NCI-H82 treated with DMSO at 0.1 percent for 48 hours (cell line): ENCODE measurements at regions not wholly inside any gene's neighbourhood (a gene's known extent, or its start where the extent isn't known, plus 50 kb on each side); places are given as distances from the start of the nearest gene placed in this dataset.
"Not testable (repeated sequence)": the region's sequence is repeated elsewhere in the genome, so short reads cannot be mapped to it uniquely, and the experiment has no call there.

ENCODE experiments used
- DNase-seq: peaks from one replicate; lab custom pipeline; 2025; ENCODE audit not compliant: unreplicated experiment; lab: John Stamatoyannopoulos, UW

DNA sequence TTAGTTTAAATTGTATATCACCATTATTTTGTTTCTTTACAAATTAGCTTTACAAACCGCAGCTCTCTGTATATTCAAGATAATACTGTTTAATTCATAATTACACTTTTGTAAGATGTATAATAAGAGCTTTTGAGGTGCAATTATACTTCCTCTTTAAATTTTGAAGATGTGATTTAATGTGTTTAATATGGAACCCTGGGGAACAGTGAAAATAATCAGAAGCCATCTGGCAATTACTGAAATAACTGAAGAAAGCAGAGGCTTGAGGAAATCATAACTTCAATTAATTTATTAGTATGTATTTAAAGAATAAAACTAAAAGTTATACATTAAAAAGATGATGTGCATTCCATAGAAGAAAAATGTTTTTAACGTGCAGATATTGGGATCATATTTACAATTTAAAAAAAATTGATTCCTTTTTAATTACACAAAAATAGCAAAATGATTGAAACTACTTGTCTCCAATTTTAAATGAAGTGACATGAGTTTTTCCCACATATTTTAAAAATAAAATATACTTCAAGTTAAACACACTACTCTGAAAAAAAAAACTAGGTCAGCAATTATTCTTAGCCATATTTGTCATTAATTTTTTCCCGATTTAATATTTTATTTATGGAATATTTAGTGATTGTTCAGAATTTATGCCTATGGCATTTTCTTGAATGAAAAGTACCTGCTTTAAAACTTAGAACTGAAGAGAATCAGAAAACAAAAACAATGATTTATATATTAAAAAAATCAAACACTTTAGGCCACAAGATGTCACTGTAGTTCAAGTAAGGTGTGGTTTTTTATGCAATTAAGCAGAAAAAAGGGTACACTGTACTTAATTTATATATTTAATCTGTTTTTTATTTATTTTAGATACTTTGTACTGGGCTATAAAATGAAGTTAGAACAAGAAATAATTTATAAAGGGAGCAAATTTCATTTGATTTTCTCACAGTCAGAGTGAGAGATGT is 942.7 kb upstream of the NDST4 start:
- DNase-seq: no peak

DNA sequence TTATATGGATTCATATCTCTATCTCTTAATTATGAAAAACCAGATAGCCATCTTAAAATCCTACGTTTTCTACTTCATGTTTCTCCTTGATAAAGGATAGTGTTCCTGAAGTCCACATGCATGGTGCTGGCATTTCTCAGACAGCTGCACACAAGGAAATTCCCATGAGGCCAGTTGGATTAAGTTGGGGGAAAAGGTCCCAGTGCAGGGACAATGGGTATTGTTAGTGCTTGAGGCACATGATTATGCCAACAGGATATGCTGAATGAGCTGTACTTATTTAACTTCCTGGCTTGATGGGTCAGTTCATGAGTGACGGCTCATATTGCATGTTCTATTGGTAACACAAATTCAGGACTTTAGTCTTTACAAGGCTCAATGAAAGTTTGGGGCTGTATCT is 913.9 kb upstream of the NDST4 start:
- no peak for DNase-seq

DNA sequence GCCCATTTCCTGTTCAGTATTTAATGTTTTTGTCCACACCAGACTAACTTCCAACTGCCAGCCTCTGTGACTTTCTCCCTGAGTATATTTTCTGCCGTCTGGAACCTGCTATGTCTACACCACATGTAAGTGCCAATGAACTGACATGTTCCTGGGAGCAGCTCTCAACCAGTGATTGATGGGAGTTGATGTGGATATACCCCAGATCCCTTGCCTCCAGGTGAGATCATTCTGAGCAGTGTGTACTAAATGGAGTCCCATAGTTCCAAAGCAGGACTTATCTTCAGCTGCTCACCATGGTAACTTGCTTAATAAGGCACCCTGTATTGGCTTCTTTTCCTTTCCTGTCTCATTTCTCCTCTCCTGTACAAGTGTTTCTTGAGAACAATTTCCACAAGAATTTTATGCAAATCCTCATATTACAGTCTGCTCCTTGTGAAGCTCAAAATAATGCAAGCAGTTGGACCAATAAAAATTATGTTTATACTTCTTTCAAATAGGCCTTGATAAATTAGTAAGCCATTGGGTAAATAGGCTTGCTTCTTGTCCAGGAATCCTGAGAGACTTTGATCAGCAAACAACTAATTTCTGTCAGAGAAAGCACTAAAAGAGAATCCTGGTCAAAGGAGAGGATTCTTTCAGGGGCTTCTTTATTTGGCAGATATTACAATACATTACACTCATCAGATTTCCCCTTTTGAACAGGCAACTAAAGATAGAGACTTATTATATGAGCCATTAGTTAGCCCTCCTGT is 911.7 kb upstream of the NDST4 start:
- no peak for DNase-seq

DNA sequence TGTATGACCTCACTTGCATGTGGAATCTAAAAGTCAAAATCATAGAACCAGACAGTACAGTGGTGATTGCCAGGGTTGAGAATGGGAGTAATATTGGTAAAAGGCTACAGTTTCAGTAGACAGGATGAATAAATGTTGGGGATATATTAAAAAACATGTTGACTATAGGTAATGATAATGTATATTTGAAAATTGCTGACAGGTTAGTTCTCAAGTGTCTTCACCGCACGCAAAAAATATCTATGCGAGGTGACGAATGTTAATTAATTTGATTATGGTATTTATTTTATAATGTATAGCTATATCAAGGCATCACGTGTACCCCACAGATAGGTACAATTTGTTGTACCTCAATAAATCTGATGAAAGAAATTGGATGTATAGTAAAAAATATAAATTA is 909.6 kb upstream of the NDST4 start:
- no peak for DNase-seq

DNA sequence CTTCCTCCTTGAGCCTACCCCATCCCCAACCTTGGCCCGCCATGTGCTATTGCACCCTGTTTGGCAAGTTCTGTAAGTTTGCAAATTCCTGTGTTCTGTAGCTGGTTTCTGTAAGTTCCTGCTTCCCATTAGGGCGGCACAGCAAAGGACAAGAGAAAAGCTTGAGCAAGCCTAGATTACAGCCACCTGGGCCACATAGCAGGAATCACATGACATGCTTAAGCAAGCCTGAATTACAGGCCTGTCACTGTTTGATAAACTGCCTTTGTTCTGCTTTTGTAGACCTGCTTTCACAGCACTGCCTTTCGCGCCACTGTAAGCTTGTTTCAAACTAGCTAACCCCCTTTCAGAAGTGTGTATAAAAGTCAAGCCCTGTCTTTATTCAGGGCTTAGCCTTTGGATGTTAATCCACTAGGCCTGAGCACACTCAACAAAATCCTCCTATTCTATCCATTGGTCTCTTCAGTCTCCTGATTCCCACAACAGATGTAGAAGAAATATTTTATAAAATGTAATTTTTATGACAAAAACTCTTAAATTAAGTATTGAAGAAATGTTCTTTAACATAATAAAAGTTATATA is 906.8 kb upstream of the NDST4 start:
- DNase-seq: no peak

DNA sequence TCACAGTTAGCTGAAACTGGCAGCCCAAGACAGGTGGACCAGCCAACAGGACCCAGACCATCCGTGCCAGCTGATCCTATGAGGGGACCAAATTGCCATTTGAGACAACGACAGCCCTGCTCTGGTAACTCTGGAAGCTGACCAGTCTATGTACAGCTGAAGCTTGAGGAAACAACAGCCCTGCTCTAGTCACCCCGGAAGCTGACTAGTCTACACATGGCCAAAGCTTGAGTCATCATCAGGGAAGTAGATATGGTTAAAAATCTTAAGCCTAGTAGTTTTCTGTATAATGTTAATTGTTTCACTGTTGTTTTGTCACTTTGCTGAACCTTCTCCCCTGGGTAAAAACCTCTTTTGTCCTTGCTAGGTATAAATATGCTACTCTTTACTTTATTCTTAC is 905.4 kb upstream of the NDST4 start:
- DNase-seq: no peak

DNA sequence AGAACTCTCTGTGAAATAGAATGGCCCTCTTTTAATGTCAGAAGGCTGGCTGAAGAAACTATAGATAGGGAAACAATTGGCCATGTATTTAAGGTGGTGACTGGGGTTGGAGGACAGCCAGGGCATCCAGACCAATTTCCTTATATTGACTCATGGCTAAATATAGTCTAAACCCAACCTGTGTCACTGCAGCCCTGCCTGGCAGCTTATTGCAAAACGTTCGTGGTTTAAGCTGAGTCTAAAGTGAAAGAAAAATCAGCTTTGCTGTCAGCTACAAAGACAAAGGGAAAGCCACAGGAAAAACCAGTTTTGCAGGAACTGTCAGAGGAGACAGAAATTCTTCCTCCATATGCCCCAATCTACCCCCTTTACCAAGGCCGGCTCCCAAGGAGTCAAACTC is 902.8 kb upstream of the NDST4 start:
- no peak for DNase-seq

DNA sequence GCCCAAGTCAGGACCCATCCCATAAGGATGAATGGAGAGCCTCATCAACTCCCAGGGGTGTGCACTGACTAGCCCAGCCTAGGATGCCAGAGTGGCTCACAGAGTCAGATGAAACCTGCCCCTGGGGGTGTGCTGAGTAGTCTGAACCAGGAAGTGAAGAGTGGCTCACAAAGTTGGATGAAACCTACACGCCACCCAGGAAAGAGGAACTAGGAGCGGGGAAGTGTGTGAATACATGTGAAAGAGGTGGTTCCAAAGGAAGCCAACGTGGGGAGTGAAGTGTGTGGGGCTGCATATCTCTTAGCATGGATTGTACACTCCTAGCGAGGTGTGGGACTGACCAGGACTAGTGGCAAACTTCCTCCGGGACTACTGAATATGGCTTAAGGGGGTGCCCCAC is 902.1 kb upstream of the NDST4 start:
- no peak for DNase-seq

DNA sequence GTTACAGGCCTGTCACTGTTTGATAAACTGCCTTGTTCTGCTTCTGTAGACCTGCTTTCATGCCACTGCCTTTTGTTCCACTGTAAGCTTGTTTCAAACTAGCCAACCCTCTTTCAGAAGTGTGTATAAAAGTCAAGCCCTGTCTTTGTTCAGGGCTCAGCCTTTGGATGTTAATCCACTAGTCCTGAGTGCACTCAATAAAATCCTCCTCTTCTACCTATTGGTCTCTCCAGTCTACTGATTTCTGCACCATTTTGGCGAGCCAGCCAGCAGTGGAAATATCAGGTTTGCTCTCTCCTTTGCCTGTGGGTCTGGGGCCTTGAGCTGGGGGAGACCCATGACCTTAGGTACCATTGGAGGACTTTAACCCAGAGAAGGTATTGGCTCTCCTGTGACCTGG is 901.6 kb upstream of the NDST4 start:
- no peak for DNase-seq

DNA sequence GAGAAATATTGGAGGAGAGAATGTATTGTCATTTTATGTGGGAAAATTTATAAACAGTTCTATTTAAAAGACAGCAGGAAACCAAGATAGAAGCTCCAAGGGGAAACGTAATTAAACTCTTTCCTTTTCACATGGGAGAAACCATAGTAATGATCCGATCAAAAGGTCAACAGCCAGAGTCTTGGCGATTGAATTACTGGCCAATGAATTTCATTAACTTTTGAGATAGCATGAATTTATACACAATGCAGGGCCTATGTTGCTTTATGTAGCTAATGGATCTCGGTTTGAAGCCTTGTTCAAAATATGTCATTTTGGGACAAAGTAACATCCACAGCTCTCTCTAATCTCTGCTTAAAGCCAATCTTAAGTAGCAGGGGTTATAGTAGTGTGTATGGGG is 897.5 kb upstream of the NDST4 start:
- DNase-seq: no peak

DNA sequence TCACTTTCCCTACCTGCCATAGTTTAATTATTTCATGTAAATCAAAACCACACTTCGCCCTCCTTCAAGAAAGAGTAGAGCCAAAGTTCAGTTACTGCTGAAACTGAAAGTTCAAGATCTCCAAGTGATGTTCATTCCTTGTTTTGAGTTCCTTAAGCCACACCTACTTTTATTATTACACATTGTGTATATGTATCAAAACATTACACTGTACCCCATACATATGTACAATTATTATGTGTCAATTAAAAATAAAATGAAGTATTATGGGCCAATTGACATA is 892.3 kb upstream of the NDST4 start:
- no peak for DNase-seq

DNA sequence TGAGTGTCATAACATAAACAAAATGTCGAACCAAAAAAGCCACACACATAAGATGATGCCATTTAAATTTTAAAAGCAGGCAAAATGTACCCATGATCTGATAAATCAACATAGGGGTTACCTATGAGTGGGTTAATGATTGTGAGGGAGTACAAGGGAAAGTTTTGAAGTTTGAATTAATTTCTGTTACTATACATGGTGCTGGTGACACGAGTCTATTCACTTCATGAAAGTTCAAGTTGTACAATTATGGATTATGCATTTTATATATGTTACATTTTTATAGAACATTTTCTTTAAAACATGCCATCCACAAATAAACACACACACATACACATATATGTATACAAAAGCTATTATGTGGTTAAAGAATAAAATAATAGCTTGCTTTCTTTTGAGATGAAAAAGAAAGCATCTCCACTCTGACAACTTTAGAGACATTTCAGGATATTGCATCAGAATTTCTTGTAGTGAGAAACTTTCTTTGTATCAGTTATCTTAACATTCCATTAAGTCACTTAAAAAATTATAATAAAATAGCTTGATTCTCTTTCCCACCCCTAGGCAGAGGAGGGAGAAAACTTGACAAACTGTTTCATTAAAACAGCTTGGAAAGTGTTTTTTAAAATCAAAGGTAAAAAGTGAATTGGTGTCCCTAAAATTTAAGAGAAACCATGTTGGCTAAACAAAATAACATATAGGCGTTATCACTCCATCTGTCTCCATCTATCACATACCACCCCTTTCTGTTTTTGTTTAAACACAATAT is 891.8 kb upstream of the NDST4 start:
- DNase-seq: no peak

DNA sequence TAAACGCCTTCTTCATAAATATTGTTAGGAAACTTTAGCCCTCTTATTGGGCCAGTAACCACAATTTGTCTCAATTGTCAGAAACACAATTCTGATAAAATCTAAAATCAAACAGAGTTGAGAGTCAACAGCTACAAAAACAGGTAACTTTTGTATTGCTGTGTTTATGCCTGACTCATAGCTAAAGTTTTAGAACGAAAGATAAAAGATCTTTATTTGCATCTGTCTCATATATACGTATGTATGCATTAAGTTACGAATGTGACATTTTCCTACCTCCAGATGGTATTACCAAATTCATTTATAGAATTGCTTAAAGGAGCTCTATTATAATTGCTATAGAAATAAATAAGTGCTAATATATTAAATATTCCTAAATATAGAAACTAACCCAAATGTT is 887.9 kb upstream of the NDST4 start:
- no peak for DNase-seq

DNA sequence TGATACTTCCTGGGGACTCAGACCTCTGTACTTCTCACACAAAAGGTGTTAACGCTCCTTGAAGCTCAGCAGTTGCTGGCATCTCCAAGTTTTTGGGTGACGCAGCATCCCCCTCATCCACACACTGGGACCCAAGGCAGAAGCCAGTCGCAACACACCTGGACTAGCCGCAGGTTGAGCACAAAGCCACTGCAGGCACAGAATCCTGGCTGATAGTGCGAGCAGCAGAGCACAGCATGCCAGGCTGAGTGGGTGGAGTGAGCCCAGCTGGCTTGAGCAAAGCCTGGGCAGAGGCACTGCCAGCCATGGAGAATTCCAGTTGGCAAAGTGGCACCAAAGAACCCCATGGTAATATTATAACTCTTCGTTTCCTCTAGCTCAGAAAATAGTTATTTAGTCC is 873.2 kb upstream of the NDST4 start:
- DNase-seq: no peak

DNA sequence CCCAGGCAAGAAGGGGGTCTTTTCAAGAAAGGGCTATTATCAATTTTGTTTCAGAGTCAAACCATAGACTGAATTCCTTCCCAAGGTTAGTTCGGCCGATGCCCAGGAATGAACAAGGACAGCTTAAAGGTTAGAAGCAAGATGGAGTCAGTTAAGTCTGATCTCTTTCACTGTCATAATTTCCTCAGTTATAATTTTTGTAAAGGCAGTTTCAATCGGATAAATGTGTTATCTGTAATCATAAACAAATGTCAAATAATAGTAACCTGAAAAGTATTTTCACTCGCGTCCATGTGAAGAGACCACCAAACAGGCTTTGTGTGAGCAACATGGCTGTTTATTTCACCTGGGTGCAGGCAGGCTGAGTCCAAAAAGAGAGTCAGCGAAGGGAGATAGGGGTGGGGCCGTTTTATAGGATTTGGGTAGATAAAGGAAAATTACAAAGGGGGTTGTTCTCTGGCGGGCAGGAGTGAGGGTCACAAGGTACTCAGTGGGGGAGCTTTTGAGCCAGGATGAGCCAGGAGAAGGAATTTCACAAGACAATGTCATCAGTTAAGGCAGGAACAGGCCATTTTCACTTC is 862.1 kb upstream of the NDST4 start:
- not testable (repeated sequence) for DNase-seq

DNA sequence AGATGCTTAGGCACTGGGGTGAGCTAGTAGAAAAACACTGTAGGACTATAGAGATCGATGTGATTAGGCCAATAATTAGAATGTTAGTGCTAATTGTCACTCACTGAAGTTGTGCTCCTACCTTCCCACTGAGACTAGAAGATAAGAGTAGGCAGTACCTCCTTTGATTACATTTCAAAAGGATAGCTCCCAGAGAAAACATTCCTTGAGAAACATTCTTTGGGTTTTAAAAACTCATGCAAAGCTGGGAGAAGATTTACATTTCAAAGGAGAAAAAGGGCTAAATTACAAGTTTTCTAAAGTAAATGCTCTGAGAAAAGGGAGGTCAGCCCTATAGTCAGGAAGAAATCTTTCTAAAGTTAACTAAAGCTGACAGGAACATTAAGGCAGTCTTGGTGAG is 860.3 kb upstream of the NDST4 start:
- DNase-seq: no peak

DNA sequence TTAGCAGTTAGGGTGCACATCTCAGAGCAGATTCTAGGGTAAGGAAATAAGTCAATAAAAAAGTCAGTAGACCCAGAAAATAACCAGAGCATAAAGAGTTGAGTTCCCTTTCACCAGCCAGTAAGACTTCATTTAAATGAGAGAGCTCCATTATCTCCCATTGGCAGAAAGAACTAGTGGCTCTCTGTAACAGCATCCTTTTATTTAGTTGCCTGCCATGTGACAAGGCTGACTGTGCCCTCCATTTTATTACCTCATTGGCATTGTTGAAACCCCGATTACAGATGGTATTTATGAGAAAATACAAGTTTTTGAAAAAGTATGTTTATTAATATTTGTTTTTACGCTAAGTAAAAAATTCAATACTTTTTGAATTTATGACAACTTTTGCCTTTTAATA is 859.5 kb upstream of the NDST4 start:
- no peak for DNase-seq

DNA sequence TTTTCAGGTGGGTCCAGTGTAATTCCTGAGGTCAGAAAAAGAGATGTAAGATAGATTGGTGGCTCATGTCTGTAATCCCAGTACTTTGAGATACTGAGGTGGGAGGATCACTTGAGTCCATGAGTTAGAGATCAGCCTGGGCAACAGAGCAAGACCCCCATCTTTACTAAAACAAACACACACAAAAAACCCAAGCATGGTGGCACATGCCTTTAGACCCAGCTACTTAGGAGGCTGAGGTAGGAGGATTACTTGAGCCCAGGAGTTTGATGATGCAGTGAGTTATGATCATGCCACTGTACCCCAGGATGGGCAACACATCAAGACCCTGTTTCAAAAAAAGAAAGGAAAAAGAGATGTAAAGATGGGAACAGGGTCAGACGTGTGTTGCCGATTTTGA is 857.4 kb upstream of the NDST4 start:
- DNase-seq: no peak

DNA sequence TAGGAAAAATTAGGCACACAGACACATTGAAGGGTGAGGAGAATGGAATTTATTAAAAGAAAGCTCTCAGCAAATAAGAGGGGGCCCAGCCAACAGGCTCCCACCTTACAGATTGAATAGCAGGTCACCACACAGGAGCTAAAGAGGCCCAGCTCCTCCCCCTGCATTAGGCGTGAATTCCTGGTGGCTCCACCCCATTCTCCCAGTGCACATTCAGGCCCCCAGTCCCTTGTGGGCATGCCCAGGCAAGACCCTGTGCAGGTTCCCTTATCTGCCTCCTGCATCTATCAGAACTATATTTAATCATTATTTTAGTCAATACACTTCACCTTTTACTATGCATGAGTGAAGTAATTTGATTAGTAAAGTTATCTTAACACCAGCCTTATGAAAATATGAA is 856.3 kb upstream of the NDST4 start:
- DNase-seq: no peak

DNA sequence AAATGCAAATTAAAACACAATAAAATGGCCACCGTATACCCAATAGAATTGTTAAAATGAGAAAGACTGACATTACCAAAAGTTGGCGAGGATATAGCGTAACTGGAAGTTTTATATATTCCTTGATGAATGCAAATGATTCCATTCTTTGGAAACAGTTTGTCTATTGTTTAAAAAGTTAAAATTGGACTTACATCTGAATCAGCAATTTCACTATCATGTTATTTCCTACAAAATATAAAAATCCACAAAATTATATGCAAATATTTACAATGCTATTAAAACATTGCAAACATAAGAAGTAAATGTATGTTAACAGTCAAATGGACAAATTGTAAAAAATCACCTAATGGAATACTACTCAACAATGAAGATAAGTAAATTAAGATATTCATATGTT is 852.2 kb upstream of the NDST4 start:
- no peak for DNase-seq
